PC-9 (cell line): ENCODE measurements at regions not wholly inside any gene's neighbourhood (a gene's known extent, or its start where the extent isn't known, plus 50 kb on each side); places are given as distances from the start of the nearest gene placed in this dataset.

ENCODE experiments used
- BruUV-seq: library from RNA; stranded (reverse); fragments of 400-500 nt; replicated peaks from 2 replicates; lab custom pipeline; 2021; lab: Mats Ljungman, UMichigan
- CTCF ChIA-PET: fragments of 300-600 bp; sonication (Branson Sonifier 250); formaldehyde crosslinking; loops from one replicate; lab custom pipeline; 2022; ENCODE audit warnings: antibody characterized with exemption; lab: Charles Lee
- POLR2A ChIA-PET: fragments of 300-600 bp; sonication (Branson Sonifier 250); formaldehyde crosslinking; loops from one replicate; lab custom pipeline; 2022; ENCODE audit warnings: antibody characterized with exemption; ENCODE audit not compliant: unreplicated experiment; lab: Charles Lee
- DNase-seq, 2 experiments: peaks; one replicate each; pipeline versions ENCODE4 v3.0.0 to v3.0.0-alpha.2; 2015 to 2022; ENCODE audit warnings: mixed read lengths in 1 of 2
- H2AFZ ChIP-seq: fragments of 200-600 bp; sonication (generic); 2 replicates; pipeline ENCODE4 v1.8.1; 2017; ENCODE audit warnings: antibody characterized with exemption
- H3F3A ChIP-seq: fragments of 200-600 bp; sonication (generic); 2 replicates; pipeline ENCODE4 v1.8.1; 2017; ENCODE audit warnings: antibody characterized with exemption, mild to moderate bottlenecking, low read depth; ENCODE audit not compliant: insufficient read depth
- H3K27ac ChIP-seq: fragments of 200-600 bp; sonication (generic); 2 replicates; pipeline ENCODE4 v1.6.1; 2016; ENCODE audit warnings: mixed run types
- H3K27me3 ChIP-seq: fragments of 200-600 bp; sonication (generic); 2 replicates; pipeline ENCODE4 v1.6.1; 2016; ENCODE audit warnings: low read depth, mixed run types; ENCODE audit not compliant: insufficient read depth
- H3K36me3 ChIP-seq: fragments of 200-600 bp; sonication (generic); 2 replicates; pipeline ENCODE4 v1.6.1; 2016; ENCODE audit warnings: low read depth, mixed run types
- H3K4me1 ChIP-seq: fragments of 200-600 bp; sonication (generic); replicated peaks from 2 replicates; pipeline ENCODE4 v1.6.1; 2016; ENCODE audit warnings: mixed run types; ENCODE audit not compliant: insufficient read depth
- H3K4me2 ChIP-seq: fragments of 200-600 bp; sonication (generic); 2 replicates; pipeline ENCODE4 v1.6.1; 2017; ENCODE audit warnings: mixed run types
- H3K4me3 ChIP-seq: fragments of 200-600 bp; sonication (generic); 2 replicates; pipeline ENCODE4 v1.6.1; 2016; ENCODE audit warnings: mixed run types
- H3K79me2 ChIP-seq: fragments of 200-600 bp; sonication (generic); 2 replicates; pipeline ENCODE4 v1.6.1; 2017; ENCODE audit warnings: low read depth, mixed run types
- H3K9me2 ChIP-seq: fragments of 200-600 bp; sonication (generic); 2 replicates; pipeline ENCODE4 v1.8.1; 2017; ENCODE audit warnings: mild to moderate bottlenecking; ENCODE audit not compliant: insufficient read depth
- H3K9me3 ChIP-seq: fragments of 200-600 bp; sonication (generic); 2 replicates; pipeline ENCODE4 v1.8.1; 2016; ENCODE audit warnings: low read depth; ENCODE audit not compliant: insufficient read depth
- H4K20me1 ChIP-seq: fragments of 200-600 bp; sonication (generic); 2 replicates; pipeline ENCODE4 v1.8.1; 2017; ENCODE audit not compliant: insufficient read depth
- EZH2 ChIP-seq: fragments of 200-600 bp; sonication (generic); IDR thresholded peaks from 2 replicates; pipeline ENCODE4 v1.8.0; 2017; ENCODE audit warnings: antibody characterized with exemption, low read depth
- intact Hi-C: fragments of 100-400 bp; cut with micrococcal nuclease; formaldehyde crosslinking; loops from one replicate; pipeline ENCODE4 v1.10.0; 2022; ENCODE audit not compliant: unreplicated experiment
- TF ChIP-seq, protein P1 (sequence below): fragments of 200-600 bp; sonication (generic); conservative IDR thresholded peaks from 2 replicates; pipeline ENCODE4 v1.6.1; 2017; ENCODE audit warnings: mixed run types, antibody characterized with exemption, mild to moderate bottlenecking, moderate library complexity

DNA sequence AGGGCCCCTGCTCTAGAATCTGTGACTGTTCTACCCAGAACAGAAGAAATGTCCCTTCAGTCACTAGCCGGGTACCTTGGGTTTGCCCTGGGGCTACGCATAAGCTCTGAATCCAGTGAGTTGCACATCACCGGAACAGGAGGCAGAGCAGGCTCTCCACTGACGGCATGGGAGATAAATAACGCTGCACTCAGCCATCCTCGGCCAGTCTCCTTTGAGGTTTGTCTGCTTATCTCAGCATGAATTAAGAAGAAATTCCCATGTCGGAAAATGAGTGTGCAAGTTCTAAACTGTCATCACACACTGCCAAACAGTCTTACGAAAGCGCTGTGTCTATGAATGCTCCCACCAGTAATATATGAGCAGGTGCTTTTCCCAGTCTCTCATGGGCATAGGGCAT, 90.8 kb downstream of the FAM50B start:
- H3K4me3 ChIP-seq: no peak overlapping the region
- H3K9me2 ChIP-seq: no peaks in the 10 kb centered on the region
- DNase-seq: no peak
- intact Hi-C loops: no loop called here
- H3K9me3 ChIP-seq: no peaks in the 10 kb centered on the region
- no peaks in the 10 kb centered on the region for H3K36me3 ChIP-seq
- ChIA-PET POLR2A (no interaction called here), CTCF (no interaction called here)
- H3F3A ChIP-seq: no peaks in the 10 kb centered on the region
- H4K20me1 ChIP-seq: no peaks in the 10 kb centered on the region
- TF ChIP-seq, protein P1, sequence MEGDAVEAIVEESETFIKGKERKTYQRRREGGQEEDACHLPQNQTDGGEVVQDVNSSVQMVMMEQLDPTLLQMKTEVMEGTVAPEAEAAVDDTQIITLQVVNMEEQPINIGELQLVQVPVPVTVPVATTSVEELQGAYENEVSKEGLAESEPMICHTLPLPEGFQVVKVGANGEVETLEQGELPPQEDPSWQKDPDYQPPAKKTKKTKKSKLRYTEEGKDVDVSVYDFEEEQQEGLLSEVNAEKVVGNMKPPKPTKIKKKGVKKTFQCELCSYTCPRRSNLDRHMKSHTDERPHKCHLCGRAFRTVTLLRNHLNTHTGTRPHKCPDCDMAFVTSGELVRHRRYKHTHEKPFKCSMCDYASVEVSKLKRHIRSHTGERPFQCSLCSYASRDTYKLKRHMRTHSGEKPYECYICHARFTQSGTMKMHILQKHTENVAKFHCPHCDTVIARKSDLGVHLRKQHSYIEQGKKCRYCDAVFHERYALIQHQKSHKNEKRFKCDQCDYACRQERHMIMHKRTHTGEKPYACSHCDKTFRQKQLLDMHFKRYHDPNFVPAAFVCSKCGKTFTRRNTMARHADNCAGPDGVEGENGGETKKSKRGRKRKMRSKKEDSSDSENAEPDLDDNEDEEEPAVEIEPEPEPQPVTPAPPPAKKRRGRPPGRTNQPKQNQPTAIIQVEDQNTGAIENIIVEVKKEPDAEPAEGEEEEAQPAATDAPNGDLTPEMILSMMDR: no peak
- TF ChIP-seq EZH2: no peak
- H3K27ac ChIP-seq: no peak overlapping the region
- no TSS peak for BruUV-seq
- H3K4me2 ChIP-seq: no peak overlapping the region
- no peaks in the 10 kb centered on the region for H3K79me2 ChIP-seq
- no peaks in the 10 kb centered on the region for H3K27me3 ChIP-seq
- peaks cover 1% of the 10 kb centered on the region for H3K4me1 ChIP-seq
- H2AFZ ChIP-seq: no peak overlapping the region

DNA sequence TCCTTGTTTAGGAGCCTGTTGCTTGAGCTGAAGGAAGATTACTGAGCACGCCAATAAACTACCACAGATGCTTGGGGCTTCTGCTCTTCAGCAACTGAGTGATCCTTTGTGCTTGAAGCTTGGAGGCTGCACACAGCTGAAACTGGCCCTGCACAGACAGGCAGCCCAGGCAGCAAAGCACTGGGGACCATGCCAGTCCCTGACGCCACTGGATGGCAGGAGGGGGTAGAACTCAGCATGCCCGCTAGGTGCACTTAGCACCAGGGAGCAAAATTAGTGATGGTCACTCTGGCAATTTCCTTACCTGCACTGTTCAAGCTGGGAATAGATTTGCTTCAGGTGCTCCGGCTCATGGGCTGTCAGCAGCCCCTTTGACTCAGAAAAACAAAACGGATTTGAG, 91.5 kb downstream of the FAM50B start:
- Histone ChIP-seq H3K79me2 (no peaks in the 10 kb centered on the region), H3K9me2 (no peaks in the 10 kb centered on the region), H3K4me3 (no peak overlapping the region), H3K36me3 (no peaks in the 10 kb centered on the region), H3K9me3 (no peaks in the 10 kb centered on the region), H3F3A (no peaks in the 10 kb centered on the region), H3K4me1 (peaks cover 9% of the 10 kb centered on the region), H3K27ac (no peak overlapping the region), H2AFZ (no peak overlapping the region), H3K4me2 (no peak overlapping the region), H3K27me3 (no peaks in the 10 kb centered on the region), H4K20me1 (no peaks in the 10 kb centered on the region)
- TF ChIP-seq, protein P1: no peak
- TF ChIP-seq EZH2: no peak
- no peak for DNase-seq
- POLR2A ChIA-PET: no interaction called here
- intact Hi-C loops: no loop called here
- BruUV-seq: no TSS peak
- CTCF ChIA-PET: no interaction called here

GRCh38 chr6:3943331-3943765, 94.2 kb downstream of the FAM50B start:
- no TSS peak for BruUV-seq
- POLR2A ChIA-PET: no interaction called here

More at GRCh38 chr6:3943331-3943765, 94.2 kb downstream of the FAM50B start:
- H3K27me3 ChIP-seq: no peaks in the 10 kb centered on the region
- TF ChIP-seq EZH2: no peak
- TF ChIP-seq, protein P1: no peak
- H3K9me2 ChIP-seq: no peaks in the 10 kb centered on the region
- CTCF ChIA-PET: no interaction called here
- H3K4me1 ChIP-seq: peaks cover 9% of the 10 kb centered on the region
- no peaks in the 10 kb centered on the region for H3F3A ChIP-seq
- no peaks in the 10 kb centered on the region for H3K9me3 ChIP-seq
- no peaks in the 10 kb centered on the region for H4K20me1 ChIP-seq
- H3K79me2 ChIP-seq: no peaks in the 10 kb centered on the region
- no peak overlapping the region for H3K27ac ChIP-seq
- no peak overlapping the region for H3K4me3 ChIP-seq
- H2AFZ ChIP-seq: no peak overlapping the region
- intact Hi-C loops: no loop called here
- no peak for DNase-seq
- no peaks in the 10 kb centered on the region for H3K36me3 ChIP-seq
- no peak overlapping the region for H3K4me2 ChIP-seq
